Kidney (tissue), 13 donors: ENCODE measurements at regions not wholly inside any gene's neighbourhood (a gene's known extent, or its start where the extent isn't known, plus 50 kb on each side); places are given as distances from the start of the nearest gene placed in this dataset.

Experiments
- DNase-seq, 5 donors: peaks; one replicate each; pipeline ENCODE4 v3.0.0-alpha.2; 2013 to 2020
- FAIRE-seq: peaks from 2 replicates; lab custom pipeline; 2012; peaks lifted over from hg19 to GRCh38; lab: Jason Lieb, UNC
- H3K27ac ChIP-seq, 2 donors: one replicate each; pipeline ENCODE4 v1.7.0; 2013; ENCODE audit warnings: low read depth in 2 of 2, low read length in 2 of 2, inconsistent platforms in 1 of 2
- H3K27me3 ChIP-seq: one replicate; pipeline ENCODE4 v1.7.1; 2013; ENCODE audit warnings: low read length, inconsistent platforms; ENCODE audit not compliant: control insufficient read depth, insufficient read depth
- H3K36me3 ChIP-seq, 3 donors: one replicate each; pipeline versions ENCODE4 v1.7.0 to v1.7.1; 2013; ENCODE audit warnings: low read length in 3 of 3, control low read depth in 1 of 3, inconsistent platforms in 1 of 3; ENCODE audit not compliant: insufficient read depth in 3 of 3, control insufficient read depth in 2 of 3
- H3K4me1 ChIP-seq, 3 donors: one replicate each; pipeline versions ENCODE4 v1.7.0 to v1.7.1; 2013; ENCODE audit warnings: low read length in 3 of 3, inconsistent platforms in 1 of 3, low read depth in 1 of 3; ENCODE audit not compliant: control insufficient read depth in 2 of 3, insufficient read depth in 2 of 3
- H3K4me3 ChIP-seq, 3 donors: one replicate each; pipeline versions ENCODE4 v1.7.0 to v1.8.1; 2013; ENCODE audit warnings: low read length in 3 of 3, control low read depth in 1 of 3, inconsistent platforms in 1 of 3
- H3K9ac ChIP-seq, 3 donors: one replicate each; pipeline versions ENCODE4 v1.7.0 to v1.7.1; 2013; ENCODE audit warnings: low read length in 3 of 3, control low read depth in 1 of 3, inconsistent platforms in 1 of 3
- H3K9me3 ChIP-seq, 3 donors: one replicate each; pipeline versions ENCODE4 v1.7.0 to v1.7.1; 2013; ENCODE audit warnings: low read length in 3 of 3, control low read depth in 1 of 3, inconsistent platforms in 1 of 3; ENCODE audit not compliant: control insufficient read depth in 2 of 3, insufficient read depth in 1 of 3
- intact Hi-C: fragments of 100-400 bp; cut with DNase I; formaldehyde crosslinking; loops from one replicate; pipeline ENCODE4 v1.11.1; 2022
- TF ChIP-seq, protein P1 (sequence below): IDR thresholded peaks from 3 replicates; pipeline ENCODE4 v1.5.1; 2012; ENCODE audit warnings: mild to moderate bottlenecking, moderate library complexity, borderline replicate concordance; ENCODE audit not compliant: insufficient read depth; ENCODE audit errors: extremely low read depth
- donor health status: control.
- donor health status: control.
- donor health status: control.
- donor health status: control.
- donor health status: control.
- donor health status: DM: yes; HTN: yes; CAD: no.
- donor health status: Normal renal cell carcinoma (clear cell type).

DNA sequence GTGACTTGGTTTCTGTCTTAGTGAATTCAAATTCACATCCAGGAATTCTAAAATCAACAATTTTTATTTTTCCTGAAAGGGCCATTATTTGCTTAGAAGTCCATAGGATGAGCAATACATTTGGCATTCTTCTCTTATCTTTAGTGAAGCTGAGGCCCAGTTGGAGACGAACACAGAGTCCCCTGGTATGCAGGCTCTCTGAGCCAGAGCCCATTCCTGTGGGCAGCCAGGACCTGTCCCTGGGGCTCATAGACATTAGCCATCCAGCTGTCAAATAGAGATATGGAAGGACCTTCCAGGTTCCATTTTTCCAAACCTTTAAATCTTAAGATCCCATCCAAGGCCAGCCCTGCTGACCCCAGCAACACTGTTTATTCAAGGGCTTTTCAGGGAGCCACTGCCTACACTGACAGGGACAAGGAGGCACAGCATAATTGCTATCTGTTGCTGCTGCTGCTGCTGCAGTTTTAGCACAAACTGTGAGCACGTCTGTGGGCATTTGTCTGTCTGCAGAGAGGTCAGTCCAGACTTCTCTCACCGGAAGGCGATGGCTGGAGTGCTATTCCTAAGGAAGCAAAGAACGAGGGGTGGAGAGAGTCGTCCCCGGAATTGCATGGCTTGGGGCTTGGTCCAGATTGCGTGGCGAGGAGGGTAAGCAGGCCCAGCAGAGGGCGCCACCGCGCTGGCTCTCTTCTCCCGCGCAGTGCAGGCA, 639.0 kb downstream of the CCDC171 start:
- H3K9me3 ChIP-seq: peaks cover 0 to 8% (median 2%) of the 10 kb centered on the region in 3 donors

DNA sequence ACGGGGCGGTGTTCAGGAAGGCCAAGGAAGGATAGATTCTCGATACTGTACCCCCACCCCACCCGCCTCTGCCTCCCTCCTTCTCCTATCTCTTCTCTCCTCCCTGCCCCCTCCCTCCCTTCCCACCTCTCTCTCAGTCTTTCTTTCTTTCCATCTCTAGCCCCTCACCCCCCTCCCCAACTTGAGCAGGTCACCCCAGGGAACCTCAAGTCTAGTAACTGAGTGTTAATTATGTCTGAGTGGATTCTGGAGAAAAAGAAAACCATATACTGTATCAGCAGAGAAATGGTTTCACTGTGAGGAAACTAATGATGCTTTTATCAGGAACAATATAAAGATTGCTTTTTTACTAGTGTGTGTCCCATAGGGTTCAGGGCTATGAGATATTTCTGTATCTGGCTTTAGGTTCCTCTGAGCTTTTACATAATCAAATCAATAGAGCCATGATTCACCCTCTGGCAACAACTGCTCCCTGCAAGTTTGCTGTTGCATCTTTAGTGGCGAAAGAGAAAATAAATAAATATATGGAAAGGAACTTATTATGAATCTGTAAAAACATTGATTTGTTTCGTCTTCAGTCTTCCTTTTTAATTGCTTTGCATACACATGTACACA, 639.7 kb downstream of the CCDC171 start:
- Histone ChIP-seq H3K4me1 (no peaks in the 10 kb centered on the region), H3K4me3 (no peak overlapping the region), H3K9ac (no peak overlapping the region), H3K36me3 (no peaks in the 10 kb centered on the region), H3K27ac (no peak overlapping the region), H3K9me3 (peaks cover 0 to 8% (median 2%) of the 10 kb centered on the region in 3 donors), H3K27me3 (no peaks in the 10 kb centered on the region)
- intact Hi-C loops: no loop called here
- TF ChIP-seq, protein P1, sequence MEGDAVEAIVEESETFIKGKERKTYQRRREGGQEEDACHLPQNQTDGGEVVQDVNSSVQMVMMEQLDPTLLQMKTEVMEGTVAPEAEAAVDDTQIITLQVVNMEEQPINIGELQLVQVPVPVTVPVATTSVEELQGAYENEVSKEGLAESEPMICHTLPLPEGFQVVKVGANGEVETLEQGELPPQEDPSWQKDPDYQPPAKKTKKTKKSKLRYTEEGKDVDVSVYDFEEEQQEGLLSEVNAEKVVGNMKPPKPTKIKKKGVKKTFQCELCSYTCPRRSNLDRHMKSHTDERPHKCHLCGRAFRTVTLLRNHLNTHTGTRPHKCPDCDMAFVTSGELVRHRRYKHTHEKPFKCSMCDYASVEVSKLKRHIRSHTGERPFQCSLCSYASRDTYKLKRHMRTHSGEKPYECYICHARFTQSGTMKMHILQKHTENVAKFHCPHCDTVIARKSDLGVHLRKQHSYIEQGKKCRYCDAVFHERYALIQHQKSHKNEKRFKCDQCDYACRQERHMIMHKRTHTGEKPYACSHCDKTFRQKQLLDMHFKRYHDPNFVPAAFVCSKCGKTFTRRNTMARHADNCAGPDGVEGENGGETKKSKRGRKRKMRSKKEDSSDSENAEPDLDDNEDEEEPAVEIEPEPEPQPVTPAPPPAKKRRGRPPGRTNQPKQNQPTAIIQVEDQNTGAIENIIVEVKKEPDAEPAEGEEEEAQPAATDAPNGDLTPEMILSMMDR: no peak
- FAIRE-seq (no peak), DNase-seq (no peak)

More for the DNA sequence above, 639.0 kb downstream of the CCDC171 start:
- FAIRE-seq (no peak), DNase-seq (peak; percentile 80 to 91 (median 85))
- Histone ChIP-seq H3K9ac (no peak overlapping the region), H3K36me3 (no peaks in the 10 kb centered on the region), H3K27me3 (no peaks in the 10 kb centered on the region), H3K4me1 (no peaks in the 10 kb centered on the region), H3K27ac (no peak overlapping the region), H3K4me3 (peak overlapping the region in 1 of 3 donors; percentile 44)
- TF ChIP-seq, protein P1: peak; percentile 58
- intact Hi-C loops: no loop called here

DNA sequence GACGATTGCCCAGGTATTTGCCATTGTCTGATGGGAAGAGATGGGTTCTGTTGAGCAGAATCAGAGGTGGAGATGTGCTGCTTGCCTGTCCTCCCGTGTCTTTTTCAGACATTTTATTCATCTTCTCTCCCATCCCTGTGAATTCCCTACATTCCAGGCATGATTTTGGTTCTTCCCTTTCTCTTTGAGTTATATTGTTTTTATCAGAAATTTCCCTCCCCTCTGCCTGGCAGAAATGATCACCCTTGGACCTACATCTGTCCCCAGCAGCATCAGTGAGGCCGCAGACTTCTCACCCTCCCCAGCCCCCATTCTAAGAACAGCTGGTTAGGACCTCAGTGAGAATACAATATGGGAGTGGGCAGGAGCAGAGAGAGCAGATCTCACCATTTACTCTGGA, 640.2 kb downstream of the CCDC171 start:
- intact Hi-C loops: no loop called here
- TF ChIP-seq, protein P1: no peak
- H3K9ac ChIP-seq: no peak overlapping the region

More for the DNA sequence above, 640.2 kb downstream of the CCDC171 start:
- Histone ChIP-seq H3K36me3 (no peaks in the 10 kb centered on the region), H3K27ac (no peak overlapping the region), H3K9me3 (peaks cover 0 to 8% (median 2%) of the 10 kb centered on the region in 3 donors), H3K4me3 (no peak overlapping the region), H3K4me1 (no peaks in the 10 kb centered on the region), H3K27me3 (no peaks in the 10 kb centered on the region)
- DNase-seq (no peak), FAIRE-seq (no peak)
